CD4-positive, alpha-beta T cell treated with Interleukin-6 for 4 hours (primary cell): ENCODE measurements at regions not wholly inside any gene's neighbourhood (a gene's known extent, or its start where the extent isn't known, plus 50 kb on each side); places are given as distances from the start of the nearest gene placed in this dataset.
"Not testable (repeated sequence)": the region's sequence is repeated elsewhere in the genome, so short reads cannot be mapped to it uniquely, and the experiment has no call there.

Experiments
- DNase-seq: peaks from one replicate; pipeline ENCODE4 v3.0.0-alpha.2; 2020; ENCODE audit warnings: mixed read lengths

- no peak for DNase-seq
Measured at GRCh38 chr4:164615964-164616363, 138.0 kb upstream of the SMIM31 start.

- no peak for DNase-seq
Measured at GRCh38 chr4:164616961-164617360, 137.0 kb upstream of the SMIM31 start.

GRCh38 chr4:164617426-164617825, 136.5 kb upstream of the SMIM31 start:
- no peak for DNase-seq

- DNase-seq = no peak
Measured at GRCh38 chr4:164617911-164618310, 136.0 kb upstream of the SMIM31 start.

- DNase-seq = no peak
Measured at GRCh38 chr4:164621886-164622521, 131.9 kb upstream of the SMIM31 start.

- no peak for DNase-seq
Measured at GRCh38 chr4:164623099-164623498, 130.8 kb upstream of the SMIM31 start.

GRCh38 chr4:164639001-164639400, 114.9 kb upstream of the SMIM31 start:
- DNase-seq = no peak

- DNase-seq = no peak
Measured at GRCh38 chr4:164648151-164648848, 105.6 kb upstream of the SMIM31 start.

GRCh38 chr4:164648849-164649212, 105.1 kb upstream of the SMIM31 start:
- no peak for DNase-seq

- no peak for DNase-seq
Measured at GRCh38 chr4:164659765-164660164, 94.2 kb upstream of the SMIM31 start.

GRCh38 chr4:164676152-164676551, 77.8 kb upstream of the SMIM31 start:
- not testable (repeated sequence) for DNase-seq

GRCh38 chr4:164683040-164683439, 70.9 kb upstream of the SMIM31 start:
- no peak for DNase-seq

- no peak for DNase-seq
Measured at GRCh38 chr4:164695650-164696049, 58.3 kb upstream of the SMIM31 start.

- DNase-seq = no peak
Measured at GRCh38 chr4:164700471-164700870, 53.5 kb upstream of the SMIM31 start.

- no peak for DNase-seq
Measured at GRCh38 chr4:164701665-164702064, 52.3 kb upstream of the SMIM31 start.
